Type B pancreatic cell (in vitro differentiated cells): ENCODE measurements at regions not wholly inside any gene's neighbourhood (a gene's known extent, or its start where the extent isn't known, plus 50 kb on each side); places are given as distances from the start of the nearest gene placed in this dataset.

Experiments used
- DNase-seq: peaks from one replicate; pipeline ENCODE4 v3.0.0; 2021; ENCODE audit warnings: mixed read lengths; ENCODE audit not compliant: unreplicated experiment; ENCODE audit errors: extremely low spot score
- H3K27ac Mint-ChIP-seq: 2 replicates; pipeline ENCODE4 v1.8.0; 2021; ENCODE audit warnings: mild to moderate bottlenecking, mixed read lengths
- H3K27me3 Mint-ChIP-seq: 2 replicates; pipeline ENCODE4 v1.8.0; 2021; ENCODE audit warnings: mixed read lengths
- H3K36me3 Mint-ChIP-seq: 2 replicates; pipeline ENCODE4 v1.8.0; 2021; ENCODE audit warnings: mixed read lengths
- H3K4me1 Mint-ChIP-seq: one replicate; pipeline ENCODE4 v1.8.0; 2021; ENCODE audit warnings: mixed read lengths; ENCODE audit not compliant: unreplicated experiment
- H3K4me3 Mint-ChIP-seq: 2 replicates; pipeline ENCODE4 v1.8.0; 2021; ENCODE audit warnings: mild to moderate bottlenecking, mixed read lengths
- H3K9me3 Mint-ChIP-seq: 2 replicates; pipeline ENCODE4 v1.8.0; 2021; ENCODE audit warnings: mixed read lengths
- TF ChIP-seq, protein P1 (sequence below): fragments of 200-600 bp; sonication (generic); conservative IDR thresholded peaks from 2 replicates; pipeline ENCODE4 v1.5.0; 2021; ENCODE audit warnings: antibody characterized with exemption, mild to moderate bottlenecking

DNA sequence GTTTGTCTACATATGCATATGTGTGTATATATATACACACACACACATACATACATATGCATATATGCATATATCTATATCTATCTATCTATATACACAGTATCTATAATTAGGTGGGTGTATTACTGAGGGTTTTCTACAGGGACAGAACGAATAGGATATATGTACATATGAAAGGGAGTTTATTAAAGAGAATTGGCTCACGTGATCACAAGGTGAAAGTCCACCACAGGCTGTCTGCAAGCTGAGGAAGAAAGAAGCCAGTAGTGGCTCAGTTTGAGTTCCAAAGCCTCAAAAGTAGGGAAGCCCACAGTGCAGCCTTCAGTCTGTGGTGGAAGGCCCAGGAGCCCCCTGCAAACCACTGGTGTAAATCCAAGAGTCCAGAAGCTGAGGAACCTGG, 756.0 kb upstream of the ACVR2A start:
- H3K4me3 Mint-ChIP-seq, result no peak overlapping the region
- TF ChIP-seq, protein P1, sequence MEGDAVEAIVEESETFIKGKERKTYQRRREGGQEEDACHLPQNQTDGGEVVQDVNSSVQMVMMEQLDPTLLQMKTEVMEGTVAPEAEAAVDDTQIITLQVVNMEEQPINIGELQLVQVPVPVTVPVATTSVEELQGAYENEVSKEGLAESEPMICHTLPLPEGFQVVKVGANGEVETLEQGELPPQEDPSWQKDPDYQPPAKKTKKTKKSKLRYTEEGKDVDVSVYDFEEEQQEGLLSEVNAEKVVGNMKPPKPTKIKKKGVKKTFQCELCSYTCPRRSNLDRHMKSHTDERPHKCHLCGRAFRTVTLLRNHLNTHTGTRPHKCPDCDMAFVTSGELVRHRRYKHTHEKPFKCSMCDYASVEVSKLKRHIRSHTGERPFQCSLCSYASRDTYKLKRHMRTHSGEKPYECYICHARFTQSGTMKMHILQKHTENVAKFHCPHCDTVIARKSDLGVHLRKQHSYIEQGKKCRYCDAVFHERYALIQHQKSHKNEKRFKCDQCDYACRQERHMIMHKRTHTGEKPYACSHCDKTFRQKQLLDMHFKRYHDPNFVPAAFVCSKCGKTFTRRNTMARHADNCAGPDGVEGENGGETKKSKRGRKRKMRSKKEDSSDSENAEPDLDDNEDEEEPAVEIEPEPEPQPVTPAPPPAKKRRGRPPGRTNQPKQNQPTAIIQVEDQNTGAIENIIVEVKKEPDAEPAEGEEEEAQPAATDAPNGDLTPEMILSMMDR, result no peak
- H3K36me3 Mint-ChIP-seq, result no peaks in the 10 kb centered on the region
- DNase-seq, result no peak
- no peaks in the 10 kb centered on the region for H3K27me3 Mint-ChIP-seq
- no peak overlapping the region for H3K27ac Mint-ChIP-seq
- peaks cover 3% of the 10 kb centered on the region for H3K4me1 Mint-ChIP-seq
- peaks cover 3% of the 10 kb centered on the region for H3K9me3 Mint-ChIP-seq

DNA sequence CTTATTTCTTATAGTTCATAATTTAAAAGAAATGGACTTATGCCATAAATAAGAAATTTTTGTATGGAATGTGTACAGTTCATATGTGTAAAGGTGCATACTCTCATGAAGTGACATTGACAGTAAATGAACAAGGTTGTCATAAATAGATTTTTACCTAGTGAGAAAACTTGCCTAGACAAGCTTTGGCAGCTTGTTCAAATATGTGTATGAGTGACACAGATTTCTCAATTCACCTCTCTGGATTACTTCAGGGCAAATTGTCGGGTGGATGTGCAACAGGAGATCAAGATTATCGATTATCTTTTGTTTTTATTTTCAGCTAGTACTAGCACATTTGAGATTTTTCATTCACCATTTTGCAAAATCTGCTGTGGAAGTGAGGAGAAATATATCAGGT, 758.1 kb upstream of the ACVR2A start:
- DNase-seq, result no peak
- TF ChIP-seq, protein P1, result no peak
- Mint-ChIP-seq H3K4me1 (peaks cover 7% of the 10 kb centered on the region), H3K27ac (no peak overlapping the region), H3K4me3 (no peak overlapping the region), H3K36me3 (no peaks in the 10 kb centered on the region), H3K9me3 (peaks cover 3% of the 10 kb centered on the region), H3K27me3 (no peaks in the 10 kb centered on the region)

DNA sequence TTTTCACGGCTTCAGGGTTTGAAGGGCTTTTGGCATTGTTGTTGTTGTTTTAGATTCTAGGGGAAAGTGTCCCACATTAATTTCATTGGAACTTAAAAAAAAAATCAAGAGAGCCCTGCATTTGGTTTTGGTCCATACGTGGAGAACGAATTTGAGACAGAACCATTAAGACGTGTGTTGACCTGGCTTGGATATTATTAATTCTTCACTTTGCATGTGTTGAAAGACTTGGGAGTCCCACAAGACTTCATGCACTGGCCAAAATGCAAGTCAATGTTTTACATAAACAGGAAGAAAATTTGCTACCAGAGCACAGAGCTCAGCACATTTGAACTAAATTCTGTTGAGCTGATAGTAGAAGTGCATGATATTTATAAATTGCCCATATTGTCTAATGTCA, 761.2 kb upstream of the ACVR2A start:
- no peak for DNase-seq
- Mint-ChIP-seq H3K36me3 (no peaks in the 10 kb centered on the region), H3K27ac (no peak overlapping the region), H3K27me3 (no peaks in the 10 kb centered on the region), H3K4me1 (peaks cover 7% of the 10 kb centered on the region), H3K9me3 (peaks cover 3% of the 10 kb centered on the region), H3K4me3 (no peak overlapping the region)
- TF ChIP-seq, protein P1, result no peak

DNA sequence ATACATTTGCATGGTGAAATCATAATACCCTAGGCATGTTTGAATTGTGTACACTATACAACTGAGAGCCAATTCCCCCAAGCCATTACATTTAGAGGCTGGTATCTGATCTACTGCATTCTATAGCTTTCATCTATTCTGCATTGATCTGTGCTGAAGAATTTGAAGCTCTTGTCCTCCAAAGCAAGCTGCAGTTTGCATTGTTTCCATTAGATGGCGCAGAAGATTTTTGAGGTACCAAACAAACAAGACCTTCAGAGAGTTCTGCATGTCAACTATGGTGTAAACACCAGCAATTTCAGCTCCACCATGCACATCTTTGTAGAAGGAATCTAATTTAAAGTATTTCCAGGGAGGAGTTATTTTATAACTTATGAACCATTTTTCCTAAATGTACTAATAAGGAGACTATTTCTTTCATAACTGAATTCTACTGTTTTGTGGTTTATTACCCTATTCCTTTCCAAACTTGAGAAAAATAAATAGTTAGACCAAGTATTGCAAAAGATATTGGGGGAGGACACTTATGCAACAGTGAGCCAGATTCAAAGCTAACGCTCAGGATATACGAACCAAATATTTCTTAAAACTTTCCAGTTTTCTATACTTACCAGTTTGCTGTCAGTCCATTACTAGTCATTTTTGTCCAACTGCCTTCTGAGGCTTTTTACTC, 761.8 kb upstream of the ACVR2A start:
- Mint-ChIP-seq H3K27me3 (no peaks in the 10 kb centered on the region), H3K36me3 (no peaks in the 10 kb centered on the region), H3K27ac (no peak overlapping the region), H3K4me1 (peaks cover 7% of the 10 kb centered on the region), H3K4me3 (no peak overlapping the region), H3K9me3 (peaks cover 3% of the 10 kb centered on the region)
- DNase-seq, result no peak
- TF ChIP-seq, protein P1, result peak; percentile 92

DNA sequence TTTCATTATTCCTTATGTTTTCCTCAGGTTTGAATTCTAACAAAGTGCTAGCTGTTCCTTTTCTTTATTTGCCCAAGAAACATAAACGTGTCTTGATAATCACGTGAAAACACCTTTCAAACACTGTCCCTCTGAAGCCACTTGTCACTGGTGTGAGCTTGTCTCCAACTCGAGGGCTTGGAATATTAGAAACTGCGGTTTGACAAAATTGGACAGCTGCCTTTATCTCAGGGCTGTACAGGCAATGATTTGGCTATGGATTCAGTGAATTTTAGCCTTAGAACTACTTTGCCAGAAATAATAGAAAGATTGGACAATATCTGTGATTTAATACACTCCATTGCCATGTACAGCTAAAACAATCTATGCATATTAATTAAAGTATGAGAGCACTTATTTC, 763.0 kb upstream of the ACVR2A start:
- Mint-ChIP-seq H3K27me3 (no peaks in the 10 kb centered on the region), H3K27ac (no peak overlapping the region), H3K4me3 (no peak overlapping the region), H3K36me3 (no peaks in the 10 kb centered on the region), H3K9me3 (peaks cover 7% of the 10 kb centered on the region), H3K4me1 (peaks cover 7% of the 10 kb centered on the region)
- no peak for DNase-seq
- TF ChIP-seq, protein P1, result no peak
